ENCODE measurements at regions not wholly inside any gene's neighbourhood (a gene's known extent, or its start where the extent isn't known, plus 50 kb on each side); places are given as distances from the start of the nearest gene placed in this dataset.

GRCh38 chr10:9712393-9712792 is 1305.3 kb upstream of the CELF2 start:
- no peak overlapping the region for H3K27ac ChIP-seq (ENCODE audit: insufficient read depth, low read length, poor library complexity, severe bottlenecking)
- no peaks in the 10 kb centered on the region for H3K27me3 ChIP-seq (ENCODE audit: control insufficient read depth, insufficient read depth, low read length)
- no peaks in the 10 kb centered on the region for H3K4me1 Mint-ChIP-seq
- peaks cover 0 to 20% (median 10%) of the 10 kb centered on the region in 7 donors for H3K9me3 Mint-ChIP-seq
- no peak for DNase-seq
- H3K4me3 Mint-ChIP-seq, result no peak overlapping the region
- no peaks in the 10 kb centered on the region for H3K36me3 ChIP-seq (ENCODE audit: control insufficient read depth, insufficient read depth, low read length)
- no peak overlapping the region for H3K4me3 ChIP-seq (ENCODE audit: low read depth, low read length)
- H3K36me3 Mint-ChIP-seq, result no peaks in the 10 kb centered on the region
- no peak overlapping the region for H3K27ac Mint-ChIP-seq
- no peaks in the 10 kb centered on the region for H3K27me3 Mint-ChIP-seq
- H3K9me3 ChIP-seq (ENCODE audit: control insufficient read depth in 2 of 2, low read length in 2 of 2), result peaks cover 4 to 15% of the 10 kb centered on the region in 2 experiments
- no peaks in the 10 kb centered on the region for H3K4me1 ChIP-seq (ENCODE audit: control insufficient read depth, insufficient read depth, low read length, poor library complexity, severe bottlenecking)
- ATAC-seq (ENCODE audit: low read depth in 2 of 2), result no peak

DNA sequence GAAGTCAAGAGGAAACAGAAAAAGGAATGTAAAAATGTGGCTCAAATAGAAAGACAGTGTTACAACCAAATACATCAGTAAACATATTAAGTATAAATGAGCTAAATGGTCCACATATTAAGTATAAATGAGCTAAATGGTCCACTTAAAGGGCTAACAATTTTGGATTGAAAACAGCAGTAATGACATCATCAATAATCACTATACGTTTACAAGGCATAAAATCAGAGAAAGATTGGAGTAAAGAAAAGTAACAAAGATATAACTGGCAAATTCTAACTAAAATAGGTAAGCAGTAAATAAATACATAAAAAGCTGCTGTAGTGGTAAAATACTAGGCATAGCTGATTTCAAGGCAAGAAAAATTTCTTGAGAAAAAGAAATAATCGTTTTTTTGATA is 1298.4 kb upstream of the CELF2 start:
- no peaks in the 10 kb centered on the region for H3K4me1 Mint-ChIP-seq
- H3K36me3 Mint-ChIP-seq, result no peaks in the 10 kb centered on the region
- H3K27me3 ChIP-seq (ENCODE audit: control insufficient read depth, insufficient read depth, low read length), result no peaks in the 10 kb centered on the region
- H3K4me3 ChIP-seq (ENCODE audit: low read depth, low read length), result no peak overlapping the region
- no peaks in the 10 kb centered on the region for H3K9me3 ChIP-seq (ENCODE audit: control insufficient read depth in 2 of 2, low read length in 2 of 2)
- no peak for ATAC-seq (ENCODE audit: low read depth in 2 of 2)
- H3K9me3 Mint-ChIP-seq, result peaks cover 0 to 5% (median 1%) of the 10 kb centered on the region in 7 donors
- H3K4me1 ChIP-seq (ENCODE audit: control insufficient read depth, insufficient read depth, low read length, poor library complexity, severe bottlenecking), result no peaks in the 10 kb centered on the region
- H3K4me3 Mint-ChIP-seq, result no peak overlapping the region
- no peaks in the 10 kb centered on the region for H3K36me3 ChIP-seq (ENCODE audit: control insufficient read depth, insufficient read depth, low read length)
- no peak for DNase-seq
- peaks cover 5% of the 10 kb centered on the region for H3K27me3 Mint-ChIP-seq
- no peak overlapping the region for H3K27ac Mint-ChIP-seq
- no peak overlapping the region for H3K27ac ChIP-seq (ENCODE audit: insufficient read depth, low read length, poor library complexity, severe bottlenecking)

DNA sequence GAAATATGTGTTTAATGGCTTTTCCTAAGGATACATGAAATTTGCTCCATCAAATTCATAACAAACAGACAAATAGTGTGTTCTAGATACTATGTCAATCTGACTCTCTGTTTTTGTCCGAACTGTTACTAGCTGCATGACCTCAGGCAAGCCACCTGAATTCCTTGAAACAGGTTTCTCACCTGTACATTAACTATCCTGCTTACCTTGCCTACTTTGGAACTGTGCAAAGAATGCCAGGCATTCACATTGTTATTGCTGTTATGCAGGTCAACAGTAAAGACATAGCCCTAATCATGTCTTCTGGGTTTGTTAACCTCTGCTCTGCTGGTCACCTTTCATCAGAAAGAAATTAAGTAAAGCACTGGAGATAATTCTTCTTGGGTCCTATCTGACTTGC is 1283.9 kb upstream of the CELF2 start:
- no peaks in the 10 kb centered on the region for H3K4me1 ChIP-seq (ENCODE audit: control insufficient read depth, insufficient read depth, low read length, poor library complexity, severe bottlenecking)
- H3K36me3 ChIP-seq (ENCODE audit: control insufficient read depth, insufficient read depth, low read length), result no peaks in the 10 kb centered on the region
- no peak overlapping the region for H3K4me3 ChIP-seq (ENCODE audit: low read depth, low read length)
- no peaks in the 10 kb centered on the region for H3K27me3 ChIP-seq (ENCODE audit: control insufficient read depth, insufficient read depth, low read length)
- Mint-ChIP-seq H3K9me3 (peaks cover 0 to 5% (median 3%) of the 10 kb centered on the region in 7 donors), H3K27ac (no peak overlapping the region), H3K27me3 (no peaks in the 10 kb centered on the region), H3K4me1 (no peaks in the 10 kb centered on the region), H3K4me3 (no peak overlapping the region), H3K36me3 (no peaks in the 10 kb centered on the region)
- DNase-seq, result no peak
- peaks cover 0 to 3% of the 10 kb centered on the region in 2 experiments for H3K9me3 ChIP-seq (ENCODE audit: control insufficient read depth in 2 of 2, low read length in 2 of 2)
- H3K27ac ChIP-seq (ENCODE audit: insufficient read depth, low read length, poor library complexity, severe bottlenecking), result no peak overlapping the region
- ATAC-seq (ENCODE audit: low read depth in 2 of 2), result no peak

DNA sequence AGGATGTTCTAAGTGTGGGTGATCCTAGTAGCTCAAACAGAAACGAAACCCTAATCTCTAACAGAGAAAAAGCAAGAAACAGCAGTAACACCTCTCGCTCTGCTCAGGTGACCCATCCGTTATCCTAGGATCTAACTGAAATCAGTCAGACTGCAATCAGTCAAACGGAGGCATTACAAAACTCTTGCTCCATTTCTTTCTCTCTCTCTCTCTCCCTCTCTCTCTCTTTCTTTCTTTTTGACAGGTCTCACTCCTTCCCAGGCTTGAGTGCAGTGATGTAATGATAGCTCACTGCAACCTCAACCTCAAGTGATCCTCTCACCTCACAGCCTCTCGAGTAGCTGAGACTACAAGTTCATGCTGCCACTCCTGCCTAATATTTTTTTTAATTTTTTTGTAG is 1283.5 kb upstream of the CELF2 start:
- DNase-seq (no peak), ATAC-seq (ENCODE audit: low read depth in 2 of 2) (no peak)
- Histone ChIP-seq H3K4me3 (ENCODE audit: low read depth, low read length) (no peak overlapping the region), H3K4me1 (ENCODE audit: control insufficient read depth, insufficient read depth, low read length, poor library complexity, severe bottlenecking) (no peaks in the 10 kb centered on the region), H3K9me3 (ENCODE audit: control insufficient read depth in 2 of 2, low read length in 2 of 2) (peaks cover 0 to 3% of the 10 kb centered on the region in 2 experiments), H3K27ac (ENCODE audit: insufficient read depth, low read length, poor library complexity, severe bottlenecking) (no peak overlapping the region), H3K27me3 (ENCODE audit: control insufficient read depth, insufficient read depth, low read length) (no peaks in the 10 kb centered on the region), H3K36me3 (ENCODE audit: control insufficient read depth, insufficient read depth, low read length) (no peaks in the 10 kb centered on the region)
- peak overlapping the region in 1 of 4 donors; percentile 10 for H3K4me3 Mint-ChIP-seq
- H3K27me3 Mint-ChIP-seq, result no peaks in the 10 kb centered on the region
- H3K4me1 Mint-ChIP-seq, result no peaks in the 10 kb centered on the region
- no peak overlapping the region for H3K27ac Mint-ChIP-seq
- peaks cover 0 to 5% (median 3%) of the 10 kb centered on the region in 7 donors for H3K9me3 Mint-ChIP-seq
- no peaks in the 10 kb centered on the region for H3K36me3 Mint-ChIP-seq

DNA sequence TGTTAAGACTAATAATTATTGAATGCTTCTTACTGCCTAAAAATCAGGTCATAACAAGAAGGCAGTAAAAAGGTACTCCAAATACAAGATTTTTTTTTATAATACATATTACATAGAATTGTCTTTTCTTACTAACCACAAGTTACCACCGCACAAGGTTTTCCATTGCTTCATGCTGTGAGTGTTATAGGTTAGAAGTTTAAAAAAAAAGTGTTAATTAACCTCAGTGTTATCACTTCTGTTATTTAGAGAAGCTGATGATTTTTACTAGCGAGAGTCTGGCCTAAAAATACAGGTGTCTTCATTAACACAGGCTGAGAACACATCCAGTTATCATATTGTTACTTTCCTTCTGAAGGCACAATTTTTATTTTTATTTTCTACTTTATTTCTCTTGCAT is 1281.9 kb upstream of the CELF2 start:
- no peak overlapping the region for H3K27ac ChIP-seq (ENCODE audit: insufficient read depth, low read length, poor library complexity, severe bottlenecking)
- no peak for ATAC-seq (ENCODE audit: low read depth in 2 of 2)
- no peak for DNase-seq
- no peak overlapping the region for H3K27ac Mint-ChIP-seq
- peaks cover 0 to 3% of the 10 kb centered on the region in 2 experiments for H3K9me3 ChIP-seq (ENCODE audit: control insufficient read depth in 2 of 2, low read length in 2 of 2)
- H3K36me3 Mint-ChIP-seq, result no peaks in the 10 kb centered on the region
- no peak overlapping the region for H3K4me3 Mint-ChIP-seq
- H3K27me3 ChIP-seq (ENCODE audit: control insufficient read depth, insufficient read depth, low read length), result no peaks in the 10 kb centered on the region
- H3K27me3 Mint-ChIP-seq, result no peaks in the 10 kb centered on the region
- no peaks in the 10 kb centered on the region for H3K4me1 Mint-ChIP-seq
- no peak overlapping the region for H3K4me3 ChIP-seq (ENCODE audit: low read depth, low read length)
- peaks cover 0 to 5% (median 3%) of the 10 kb centered on the region in 7 donors for H3K9me3 Mint-ChIP-seq
- H3K4me1 ChIP-seq (ENCODE audit: control insufficient read depth, insufficient read depth, low read length, poor library complexity, severe bottlenecking), result no peaks in the 10 kb centered on the region
- H3K36me3 ChIP-seq (ENCODE audit: control insufficient read depth, insufficient read depth, low read length), result no peaks in the 10 kb centered on the region

GRCh38 chr10:9743639-9744038 is 1274.0 kb upstream of the CELF2 start:
- no peaks in the 10 kb centered on the region for H3K4me1 Mint-ChIP-seq
- H3K36me3 ChIP-seq (ENCODE audit: control insufficient read depth, insufficient read depth, low read length), result no peaks in the 10 kb centered on the region
- H3K27ac ChIP-seq (ENCODE audit: insufficient read depth, low read length, poor library complexity, severe bottlenecking), result no peak overlapping the region
- no peaks in the 10 kb centered on the region for H3K27me3 ChIP-seq (ENCODE audit: control insufficient read depth, insufficient read depth, low read length)
- H3K27ac Mint-ChIP-seq, result peak overlapping the region in 1 of 3 donors; percentile 70
- ATAC-seq (ENCODE audit: low read depth in 2 of 2), result no peak
- no peak for DNase-seq
- no peaks in the 10 kb centered on the region for H3K4me1 ChIP-seq (ENCODE audit: control insufficient read depth, insufficient read depth, low read length, poor library complexity, severe bottlenecking)
- no peaks in the 10 kb centered on the region for H3K9me3 ChIP-seq (ENCODE audit: control insufficient read depth in 2 of 2, low read length in 2 of 2)
- no peaks in the 10 kb centered on the region for H3K36me3 Mint-ChIP-seq
- no peaks in the 10 kb centered on the region for H3K27me3 Mint-ChIP-seq
- H3K9me3 Mint-ChIP-seq, result peaks cover 0 to 8% (median 0%) of the 10 kb centered on the region in 7 donors
- no peak overlapping the region for H3K4me3 ChIP-seq (ENCODE audit: low read depth, low read length)
- no peak overlapping the region for H3K4me3 Mint-ChIP-seq

DNA sequence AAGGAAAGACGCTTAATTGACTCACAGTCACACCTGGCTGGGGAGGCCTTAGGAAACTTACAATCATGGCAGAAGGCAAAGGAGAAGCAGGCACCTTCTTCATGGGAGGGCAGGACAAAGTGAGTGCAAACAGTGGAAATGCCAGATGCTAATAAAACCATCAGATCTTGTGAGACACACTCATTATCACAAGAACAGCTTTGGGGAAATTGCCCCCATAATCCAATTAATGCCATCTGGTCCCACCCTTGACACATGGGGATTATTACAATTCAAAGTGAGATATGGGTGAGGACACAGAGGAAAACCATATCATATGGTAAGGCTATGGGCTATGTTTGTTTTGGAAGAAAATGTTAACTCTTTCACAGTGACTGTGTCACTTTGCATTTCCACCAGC is 1272.5 kb upstream of the CELF2 start:
- H3K36me3 Mint-ChIP-seq, result no peaks in the 10 kb centered on the region
- no peaks in the 10 kb centered on the region for H3K27me3 Mint-ChIP-seq
- no peaks in the 10 kb centered on the region for H3K4me1 Mint-ChIP-seq
- Histone ChIP-seq H3K4me3 (ENCODE audit: low read depth, low read length) (no peak overlapping the region), H3K9me3 (ENCODE audit: control insufficient read depth in 2 of 2, low read length in 2 of 2) (no peaks in the 10 kb centered on the region), H3K36me3 (ENCODE audit: control insufficient read depth, insufficient read depth, low read length) (no peaks in the 10 kb centered on the region), H3K4me1 (ENCODE audit: control insufficient read depth, insufficient read depth, low read length, poor library complexity, severe bottlenecking) (no peaks in the 10 kb centered on the region), H3K27me3 (ENCODE audit: control insufficient read depth, insufficient read depth, low read length) (no peaks in the 10 kb centered on the region), H3K27ac (ENCODE audit: insufficient read depth, low read length, poor library complexity, severe bottlenecking) (no peak overlapping the region)
- ATAC-seq (ENCODE audit: low read depth in 2 of 2) (no peak), DNase-seq (no peak)
- no peak overlapping the region for H3K27ac Mint-ChIP-seq
- H3K4me3 Mint-ChIP-seq, result no peak overlapping the region
- peaks cover 0 to 8% (median 2%) of the 10 kb centered on the region in 7 donors for H3K9me3 Mint-ChIP-seq

- Mint-ChIP-seq H3K4me3 (no peak overlapping the region), H3K27ac (no peak overlapping the region), H3K36me3 (no peaks in the 10 kb centered on the region), H3K9me3 (peaks cover 0 to 7% (median 0%) of the 10 kb centered on the region in 7 donors), H3K4me1 (no peaks in the 10 kb centered on the region), H3K27me3 (no peaks in the 10 kb centered on the region)
- DNase-seq, result no peak
- Histone ChIP-seq H3K27me3 (ENCODE audit: control insufficient read depth, insufficient read depth, low read length) (no peaks in the 10 kb centered on the region), H3K27ac (ENCODE audit: insufficient read depth, low read length, poor library complexity, severe bottlenecking) (no peak overlapping the region), H3K4me1 (ENCODE audit: control insufficient read depth, insufficient read depth, low read length, poor library complexity, severe bottlenecking) (no peaks in the 10 kb centered on the region), H3K4me3 (ENCODE audit: low read depth, low read length) (no peak overlapping the region), H3K9me3 (ENCODE audit: control insufficient read depth in 2 of 2, low read length in 2 of 2) (no peaks in the 10 kb centered on the region), H3K36me3 (ENCODE audit: control insufficient read depth, insufficient read depth, low read length) (no peaks in the 10 kb centered on the region)
- no peak for ATAC-seq (ENCODE audit: low read depth in 2 of 2)
These were observed 1260.5 kb upstream of the CELF2 start for GRCh38 chr10:9757176-9757575.
